ENCODE measurements at regions not wholly inside any gene's neighbourhood (a gene's known extent, or its start where the extent isn't known, plus 50 kb on each side); places are given as distances from the start of the nearest gene placed in this dataset.

- H3K4me3 Mint-ChIP-seq, result no peak overlapping the region
Observed at GRCh38 chr17:65406552-65406951, 154.9 kb downstream of the AXIN2 start.

GRCh38 chr17:65405563-65405962 lies 155.9 kb downstream of the AXIN2 start:
- 57 to 82% methylated on average over 4 to 8 of the region's 9 CpGs for WGBS, 2 experiments (ENCODE audit: insufficient coverage in 1 of 2, insufficient read length in 1 of 2)
- H3K27me3 Mint-ChIP-seq (ENCODE audit: insufficient read depth), result peaks cover 2% of the 10 kb centered on the region
- H3K4me3 Mint-ChIP-seq, result no peak overlapping the region
- H3K9me3 ChIP-seq (ENCODE audit: control insufficient read depth, low read length), result no peaks in the 10 kb centered on the region
- H3K9me3 Mint-ChIP-seq, result no peaks in the 10 kb centered on the region
- H3K27me3 ChIP-seq (ENCODE audit: control insufficient read depth, insufficient read depth, low read length, poor library complexity, severe bottlenecking), result no peaks in the 10 kb centered on the region
- no peaks in the 10 kb centered on the region for H3K4me1 ChIP-seq (ENCODE audit: control insufficient read depth, insufficient read depth, low read length)
- no peak overlapping the region for H3K9ac ChIP-seq (ENCODE audit: extremely low read depth, low read length, poor library complexity, severe bottlenecking)
- H3K36me3 ChIP-seq (ENCODE audit: control insufficient read depth, insufficient read depth, low read length), result no peaks in the 10 kb centered on the region
- no peak overlapping the region for H3K27ac ChIP-seq (ENCODE audit: low read depth, low read length)
- no peaks in the 10 kb centered on the region for H3K36me3 Mint-ChIP-seq (ENCODE audit: low read depth)
- H3K4me1 Mint-ChIP-seq, result peaks cover 6% of the 10 kb centered on the region
- TF ChIP-seq CTCF (conservative IDR thresholded peaks at IDR 0.05), result no peak
- no peak overlapping the region for H3K27ac Mint-ChIP-seq
- no peak for DNase-seq
- H3K4me3 ChIP-seq (ENCODE audit: low read length), result no peak overlapping the region

More at GRCh38 chr17:65406552-65406951, 154.9 kb downstream of the AXIN2 start:
- Mint-ChIP-seq H3K9me3 (peaks cover 6% of the 10 kb centered on the region), H3K27me3 (ENCODE audit: insufficient read depth) (no peaks in the 10 kb centered on the region), H3K4me1 (peaks cover 5% of the 10 kb centered on the region), H3K36me3 (ENCODE audit: low read depth) (no peaks in the 10 kb centered on the region), H3K27ac (no peak overlapping the region)
- no peaks in the 10 kb centered on the region for H3K27me3 ChIP-seq (ENCODE audit: control insufficient read depth, insufficient read depth, low read length, poor library complexity, severe bottlenecking)
- no peak for DNase-seq
- no peak overlapping the region for H3K27ac ChIP-seq (ENCODE audit: low read depth, low read length)
- no peak overlapping the region for H3K4me3 ChIP-seq (ENCODE audit: low read length)
- WGBS, 2 experiments (ENCODE audit: insufficient coverage in 1 of 2, insufficient read length in 1 of 2), result 79 to 100% methylated on average over 1 to 3 of the region's 3 CpGs
- peaks cover 4% of the 10 kb centered on the region for H3K9me3 ChIP-seq (ENCODE audit: control insufficient read depth, low read length)
- TF ChIP-seq CTCF (conservative IDR thresholded peaks at IDR 0.05), result no peak
- H3K4me1 ChIP-seq (ENCODE audit: control insufficient read depth, insufficient read depth, low read length), result no peaks in the 10 kb centered on the region
- H3K36me3 ChIP-seq (ENCODE audit: control insufficient read depth, insufficient read depth, low read length), result no peaks in the 10 kb centered on the region
- H3K9ac ChIP-seq (ENCODE audit: extremely low read depth, low read length, poor library complexity, severe bottlenecking), result no peak overlapping the region

- Histone ChIP-seq H3K36me3 (ENCODE audit: control insufficient read depth, insufficient read depth, low read length) (no peaks in the 10 kb centered on the region), H3K27me3 (ENCODE audit: control insufficient read depth, insufficient read depth, low read length, poor library complexity, severe bottlenecking) (no peaks in the 10 kb centered on the region), H3K27ac (ENCODE audit: low read depth, low read length) (no peak overlapping the region), H3K4me3 (ENCODE audit: low read length) (no peak overlapping the region), H3K9ac (ENCODE audit: extremely low read depth, low read length, poor library complexity, severe bottlenecking) (no peak overlapping the region), H3K9me3 (ENCODE audit: control insufficient read depth, low read length) (no peaks in the 10 kb centered on the region), H3K4me1 (ENCODE audit: control insufficient read depth, insufficient read depth, low read length) (no peaks in the 10 kb centered on the region)
- Mint-ChIP-seq H3K27ac (no peak overlapping the region), H3K27me3 (ENCODE audit: insufficient read depth) (peaks cover 2% of the 10 kb centered on the region), H3K4me1 (peaks cover 6% of the 10 kb centered on the region), H3K4me3 (no peak overlapping the region), H3K9me3 (no peaks in the 10 kb centered on the region), H3K36me3 (ENCODE audit: low read depth) (no peaks in the 10 kb centered on the region)
- DNase-seq, result no peak
- no peak for TF ChIP-seq CTCF (conservative IDR thresholded peaks at IDR 0.05)
Observed at GRCh38 chr17:65404761-65405160, 156.7 kb downstream of the AXIN2 start.

All from endodermal cell (in vitro differentiated cells).